HG03135 (cell line): ENCODE measurements at regions not wholly inside any gene's neighbourhood (a gene's known extent, or its start where the extent isn't known, plus 50 kb on each side); places are given as distances from the start of the nearest gene placed in this dataset.
"Not testable (repeated sequence)": the region's sequence is repeated elsewhere in the genome, so short reads cannot be mapped to it uniquely, and the experiment has no call there.

Experiments
- ATAC-seq: cut with Tn5 transposase; IDR thresholded peaks from one replicate; pipeline ENCODE4 v1.9.1; 2021; ENCODE audit warnings: mild to moderate bottlenecking, moderate library complexity; ENCODE audit not compliant: unreplicated experiment

GRCh38 chr9:78896479-78896878 lies 599.6 kb downstream of the PSAT1 start:
- no peak for ATAC-seq

GRCh38 chr9:78898234-78898633 lies 601.3 kb downstream of the PSAT1 start:
- ATAC-seq: no peak

- ATAC-seq: no peak
Observed at GRCh38 chr9:78899006-78899405, 602.1 kb downstream of the PSAT1 start.

GRCh38 chr9:78900500-78900899 lies 603.6 kb downstream of the PSAT1 start:
- no peak for ATAC-seq

- ATAC-seq: no peak
Observed at GRCh38 chr9:78902051-78902450, 605.1 kb downstream of the PSAT1 start.

- no peak for ATAC-seq
Observed at GRCh38 chr9:78903581-78903980, 606.7 kb downstream of the PSAT1 start.

GRCh38 chr9:78904686-78905085 lies 607.8 kb downstream of the PSAT1 start:
- ATAC-seq: no peak

- ATAC-seq: no peak
Observed at GRCh38 chr9:78905387-78905786, 608.5 kb downstream of the PSAT1 start.

- ATAC-seq: no peak
Observed at GRCh38 chr9:78905986-78906755, 609.2 kb downstream of the PSAT1 start.

GRCh38 chr9:78909566-78909965 lies 612.6 kb downstream of the PSAT1 start:
- ATAC-seq: no peak

- not testable (repeated sequence) for ATAC-seq
Observed at GRCh38 chr9:78916884-78917283, 620.0 kb downstream of the PSAT1 start.

GRCh38 chr9:78918976-78919375 lies 622.1 kb downstream of the PSAT1 start:
- no peak for ATAC-seq

GRCh38 chr9:78919701-78920100 lies 622.8 kb downstream of the PSAT1 start:
- ATAC-seq: no peak

- ATAC-seq: no peak
Observed at GRCh38 chr9:78921341-78921740, 624.4 kb downstream of the PSAT1 start.

GRCh38 chr9:78923966-78924659 lies 627.2 kb downstream of the PSAT1 start:
- ATAC-seq: no peak

- no peak for ATAC-seq
Observed at GRCh38 chr9:78927099-78927940, 630.4 kb downstream of the PSAT1 start.

GRCh38 chr9:78928625-78929405 lies 631.9 kb downstream of the PSAT1 start:
- ATAC-seq: no peak

- no peak for ATAC-seq
Observed at GRCh38 chr9:78930281-78930680, 633.4 kb downstream of the PSAT1 start.

- no peak for ATAC-seq
Observed at GRCh38 chr9:78932849-78933627, 636.1 kb downstream of the PSAT1 start.

- no peak for ATAC-seq
Observed at GRCh38 chr9:78934880-78935279, 636.9 kb upstream of the TLE4 start.
